ENCODE measurements at regions not wholly inside any gene's neighbourhood (a gene's known extent, or its start where the extent isn't known, plus 50 kb on each side); places are given as distances from the start of the nearest gene placed in this dataset.

GRCh38 chr5:56683733-56684132 is 131.6 kb upstream of the MAP3K1 start:
- Histone ChIP-seq H3K4me2 (ENCODE audit: low read length) (no peak overlapping the region), H3K27me3 (ENCODE audit: insufficient read depth, low read depth, low read length) (no peaks in the 10 kb centered on the region), H3K9me2 (ENCODE audit: insufficient read depth, low read length) (no peaks in the 10 kb centered on the region), H3K4me3 (ENCODE audit: low read length) (no peak overlapping the region), H3K79me2 (replicated peaks; ENCODE audit: insufficient read depth, low read length) (no peaks in the 10 kb centered on the region), H3K9ac (ENCODE audit: low read length) (no peak overlapping the region), H2AFZ (ENCODE audit: low read depth, low read length) (no peak overlapping the region), H3K36me3 (ENCODE audit: insufficient read depth, low read length) (no peaks in the 10 kb centered on the region), H3F3A (ENCODE audit: insufficient read depth, low read length, poor library complexity, severe bottlenecking) (no peaks in the 10 kb centered on the region), H3K27ac (ENCODE audit: low read length) (no peak overlapping the region), H3K9me3 (ENCODE audit: low read length) (no peaks in the 10 kb centered on the region), H4K20me1 (ENCODE audit: insufficient read depth) (no peaks in the 10 kb centered on the region)
- TF ChIP-seq SMC3 (conservative IDR thresholded peaks at IDR 0.05; ENCODE audit: poor library complexity) (no peak), EZH2 (IDR thresholded peaks at IDR 0.05; ENCODE audit: borderline replicate concordance, insufficient read depth, low read length, poor library complexity, severe bottlenecking) (no peak), CTCF (IDR thresholded peaks at IDR 0.05; ENCODE audit: poor library complexity, severe bottlenecking) (no peak), POLR2AphosphoS5 (IDR thresholded peaks at IDR 0.05) (no peak), MXI1 (conservative IDR thresholded peaks at IDR 0.05; ENCODE audit: poor library complexity, severe bottlenecking) (no peak), EP300 (conservative IDR thresholded peaks at IDR 0.05; ENCODE audit: poor library complexity, severe bottlenecking) (no peak), TAF1 (IDR thresholded peaks at IDR 0.05; ENCODE audit: low read depth) (no peak), REST (IDR thresholded peaks at IDR 0.05; ENCODE audit: borderline replicate concordance) (no peak), RAD21 (conservative IDR thresholded peaks at IDR 0.05) (no peak)

- no peaks in the 10 kb centered on the region for H3K36me3 ChIP-seq (ENCODE audit: insufficient read depth, low read length)
- no peak overlapping the region for H3K9ac ChIP-seq (ENCODE audit: low read length)
- no peak overlapping the region for H3K4me2 ChIP-seq (ENCODE audit: low read length)
- no peak overlapping the region for H3K4me3 ChIP-seq (ENCODE audit: low read length)
- no peak for TF ChIP-seq MXI1 (conservative IDR thresholded peaks at IDR 0.05; ENCODE audit: poor library complexity, severe bottlenecking)
- TF ChIP-seq SMC3 (conservative IDR thresholded peaks at IDR 0.05; ENCODE audit: poor library complexity) = no peak
- no peak for TF ChIP-seq EP300 (conservative IDR thresholded peaks at IDR 0.05; ENCODE audit: poor library complexity, severe bottlenecking)
- TF ChIP-seq EZH2 (IDR thresholded peaks at IDR 0.05; ENCODE audit: borderline replicate concordance, insufficient read depth, low read length, poor library complexity, severe bottlenecking) = no peak
- TF ChIP-seq TAF1 (IDR thresholded peaks at IDR 0.05; ENCODE audit: low read depth) = no peak
- TF ChIP-seq REST (IDR thresholded peaks at IDR 0.05; ENCODE audit: borderline replicate concordance) = no peak
- TF ChIP-seq CTCF (IDR thresholded peaks at IDR 0.05; ENCODE audit: poor library complexity, severe bottlenecking) = no peak
- TF ChIP-seq POLR2AphosphoS5 (IDR thresholded peaks at IDR 0.05) = no peak
- TF ChIP-seq RAD21 (conservative IDR thresholded peaks at IDR 0.05) = no peak
- H3K9me2 ChIP-seq (ENCODE audit: insufficient read depth, low read length) = no peaks in the 10 kb centered on the region
- H3K27ac ChIP-seq (ENCODE audit: low read length) = no peak overlapping the region
- H3K79me2 ChIP-seq (replicated peaks; ENCODE audit: insufficient read depth, low read length) = no peaks in the 10 kb centered on the region
- no peaks in the 10 kb centered on the region for H4K20me1 ChIP-seq (ENCODE audit: insufficient read depth)
- no peaks in the 10 kb centered on the region for H3K9me3 ChIP-seq (ENCODE audit: low read length)
- H3F3A ChIP-seq (ENCODE audit: insufficient read depth, low read length, poor library complexity, severe bottlenecking) = no peaks in the 10 kb centered on the region
- no peak overlapping the region for H2AFZ ChIP-seq (ENCODE audit: low read depth, low read length)
- no peaks in the 10 kb centered on the region for H3K27me3 ChIP-seq (ENCODE audit: insufficient read depth, low read depth, low read length)
Observed at GRCh38 chr5:56683281-56683680, 132.1 kb upstream of the MAP3K1 start.
